ENCODE measurements at regions not wholly inside any gene's neighbourhood (a gene's known extent, or its start where the extent isn't known, plus 50 kb on each side); places are given as distances from the start of the nearest gene placed in this dataset.

DNA sequence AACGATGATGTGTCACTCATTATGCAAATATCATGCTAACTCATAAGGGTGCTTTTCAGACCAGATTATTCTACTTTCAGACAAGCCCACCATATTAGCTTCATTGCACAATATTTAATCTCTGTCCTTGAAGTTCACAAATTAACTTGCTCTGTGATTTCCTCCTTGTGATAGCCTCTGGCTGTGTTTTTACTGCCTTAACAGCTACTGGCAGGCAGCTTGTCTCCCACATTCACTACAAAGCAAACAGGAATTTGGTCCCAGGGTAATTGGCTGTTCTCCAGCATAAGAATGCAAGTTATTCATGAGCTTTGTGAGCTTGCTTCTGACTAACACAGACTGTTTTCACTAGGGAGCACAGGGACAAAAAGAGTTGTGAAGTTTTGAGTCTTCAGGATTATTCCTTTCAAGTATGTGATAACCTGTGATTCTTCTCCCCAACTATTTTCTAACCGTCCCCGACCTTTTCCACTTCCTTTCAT, 87.9 kb upstream of the HMCN1 start:
- TF ChIP-seq POLR2A (IDR thresholded peaks at IDR 0.05) (no peak), CTCF (IDR thresholded peaks at IDR 0.05) (no peak)
